K562 (cell line): ENCODE measurements at regions not wholly inside any gene's neighbourhood (a gene's known extent, or its start where the extent isn't known, plus 50 kb on each side); places are given as distances from the start of the nearest gene placed in this dataset.

Experiments
- ATAC-seq: fragments of 200-7000 bp; cut with Tn5 transposase; 3 replicates; pipeline ENCODE4 v1.9.1; 2020; ENCODE audit warnings: moderate library complexity
- BruUV-seq: library from RNA; stranded (reverse); fragments of 400-500 nt; replicated peaks from 2 replicates; lab custom pipeline; 2021; lab: Mats Ljungman, UMichigan
- CTCF ChIA-PET: fragments of 300-600 bp; formaldehyde crosslinking; extraction: SDS; loops from one replicate; lab custom pipeline; 2021; ENCODE audit warnings: low intra/inter-chr PET ratio; lab: Yijun Ruan, JAX
- POLR2A ChIA-PET: fragments of 300-600, 350-650 bp; sonication (Branson Sonifier 250); formaldehyde crosslinking; extraction: SDS; loops from one replicate; lab custom pipeline; 2021; ENCODE audit warnings: antibody characterized with exemption, inconsistent platforms; lab: Yijun Ruan, JAX
- DNase-seq, 4 experiments: peaks; one replicate each; pipeline versions ENCODE4 v3.0.0 to v3.0.0-alpha.2; 2011 to 2018; ENCODE audit warnings: low spot score in 3 of 4, mixed read lengths in 3 of 4; ENCODE audit errors: extremely low read depth in 1 of 4
- FAIRE-seq: peaks from 2 replicates; lab custom pipeline; 2011; peaks lifted over from hg19 to GRCh38; lab: Jason Lieb, UNC
- H2AFZ ChIP-seq: 2 replicates; pipeline ENCODE4 v1.6.0; 2011; ENCODE audit warnings: low read depth, low read length, control low read depth, inconsistent platforms
- H3K27ac ChIP-seq: fragments of 200-600 bp; 3 replicates; pipeline ENCODE4 v1.8.0; 2011; ENCODE audit warnings: low read depth, mild to moderate bottlenecking, control low read depth, inconsistent platforms, low read length, moderate library complexity, mixed read lengths; ENCODE audit errors: extremely low read depth
- H3K27me3 ChIP-seq, 2 experiments: fragments of 300-600 bp in 1 of 2; 2 replicates in 1 of 2; 3 replicates in 1 of 2; pipeline versions ENCODE4 v1.6.0 to v1.8.0; 2011; ENCODE audit warnings: inconsistent platforms in 2 of 2, low read length in 2 of 2, mild to moderate bottlenecking in 1 of 2, mixed read lengths in 1 of 2, moderate library complexity in 1 of 2; ENCODE audit not compliant: control insufficient read depth in 2 of 2, insufficient read depth in 2 of 2
- H3K36me3 ChIP-seq: fragments of 300-600 bp; 3 replicates; pipeline ENCODE4 v1.8.0; 2011; ENCODE audit warnings: mild to moderate bottlenecking, low read length, inconsistent platforms; ENCODE audit not compliant: control insufficient read depth, insufficient read depth
- H3K4me1 ChIP-seq, 2 experiments: fragments of 200-600 bp in 1 of 2; replicated peaks in 1 of 2; 2 replicates in 1 of 2; 3 replicates in 1 of 2; pipeline versions ENCODE4 v1.5.1 to v1.8.0; 2011; ENCODE audit warnings: inconsistent platforms in 2 of 2, low read length in 2 of 2, mild to moderate bottlenecking in 1 of 2, mixed read lengths in 1 of 2, moderate library complexity in 1 of 2; ENCODE audit not compliant: control insufficient read depth in 2 of 2, insufficient read depth in 2 of 2
- H3K4me2 ChIP-seq: 2 replicates; pipeline ENCODE4 v1.6.1; 2011; ENCODE audit warnings: low read length, control low read depth, inconsistent platforms, mixed read lengths; ENCODE audit not compliant: insufficient read depth
- H3K4me3 ChIP-seq: fragments of 200-600 bp; sonication (generic), shearing (Covaris generic); 2 replicates; pipeline ENCODE4 v1.5.1; 2016; ENCODE audit warnings: control low read depth, inconsistent platforms
- H3K79me2 ChIP-seq: fragments of 200-600 bp; 3 replicates; pipeline ENCODE4 v1.8.0; 2011; ENCODE audit warnings: low read length, inconsistent platforms; ENCODE audit not compliant: control insufficient read depth, insufficient read depth
- H3K9ac ChIP-seq, 2 experiments: 2 replicates each; pipeline versions ENCODE4 v1.6.0 to v1.6.1; 2011; ENCODE audit warnings: low read depth in 2 of 2, low read length in 2 of 2, control low read depth in 1 of 2, inconsistent platforms in 1 of 2, mild to moderate bottlenecking in 1 of 2, mixed read lengths in 1 of 2; ENCODE audit not compliant: insufficient read depth in 1 of 2
- H3K9me1 ChIP-seq: one replicate; pipeline ENCODE4 v1.6.0; 2011; ENCODE audit warnings: inconsistent platforms, mild to moderate bottlenecking, low read length, moderate library complexity; ENCODE audit not compliant: control insufficient read depth, insufficient read depth
- H3K9me3 ChIP-seq: replicated peaks from 2 replicates; pipeline ENCODE4 v1.5.1; 2011; ENCODE audit warnings: low read depth, low read length, inconsistent platforms; ENCODE audit not compliant: control insufficient read depth, insufficient read depth
- H4K20me1 ChIP-seq: replicated peaks from 2 replicates; pipeline ENCODE4 v1.6.1; 2011; ENCODE audit warnings: low read length, inconsistent platforms, mixed read lengths; ENCODE audit not compliant: control insufficient read depth, insufficient read depth
- BDP1 ChIP-seq: IDR thresholded peaks from 3 replicates; pipeline ENCODE4 v1.6.1; 2011; ENCODE audit not compliant: insufficient read length, insufficient read depth
- BRD4 ChIP-seq: fragments of 200-600 bp; sonication (generic); IDR thresholded peaks from 2 replicates; pipeline ENCODE4 v1.6.1; 2017; ENCODE audit warnings: inconsistent platforms
- EP400 ChIP-seq: fragments of 450-650 bp; IDR thresholded peaks from 2 replicates; pipeline ENCODE4 v1.6.1; 2017; ENCODE audit warnings: antibody characterized with exemption, mild to moderate bottlenecking, moderate library complexity
- KDM1A ChIP-seq, 2 experiments: fragments of 450-650 bp; IDR thresholded peaks; 2 replicates each; pipeline ENCODE4 v1.6.1; 2016; ENCODE audit warnings: mild to moderate bottlenecking in 2 of 2
- MECOM ChIP-seq: fragments of 250-450 bp; sonication (Bioruptor Pico); IDR thresholded peaks from 2 replicates; pipeline ENCODE4 v1.8.0; 2022; ENCODE audit warnings: inconsistent platforms
- NR0B1 ChIP-seq: fragments of 450-650 bp; IDR thresholded peaks from one replicate; pipeline ENCODE4 v1.6.1; 2018; ENCODE audit warnings: mild to moderate bottlenecking, moderate library complexity; ENCODE audit not compliant: partially characterized antibody
- PKNOX1 ChIP-seq: fragments of 450-650 bp; IDR thresholded peaks from 2 replicates; pipeline ENCODE4 v1.6.1; 2016
- POLR3G ChIP-seq: IDR thresholded peaks from 2 replicates; pipeline ENCODE4 v1.6.1; 2011; ENCODE audit not compliant: insufficient read length, insufficient replicate concordance; ENCODE audit errors: extremely low read depth
- SRSF3 ChIP-seq: fragments of 200-400 bp; formaldehyde crosslinking; IDR thresholded peaks from 2 replicates; pipeline ENCODE4 v1.6.1; 2016; ENCODE audit warnings: mild to moderate bottlenecking, low read length, moderate library complexity; ENCODE audit not compliant: insufficient read depth
- TFE3 ChIP-seq: fragments of 450-650 bp; formaldehyde crosslinking; IDR thresholded peaks from 2 replicates; pipeline ENCODE4 v1.4.0; 2020; ENCODE audit warnings: mild to moderate bottlenecking, mixed read lengths
- ZNF134 ChIP-seq: fragments of 250-450 bp; sonication (Bioruptor Pico); conservative IDR thresholded peaks from 2 replicates; pipeline ENCODE4 v1.4.0; 2020
- ZNF3 ChIP-seq: fragments of 250-450 bp; sonication (Bioruptor Pico); IDR thresholded peaks from 2 replicates; pipeline ENCODE4 v1.5.0; 2021; ENCODE audit warnings: mild to moderate bottlenecking, moderate library complexity
- ZNF407 ChIP-seq: fragments of 450-650 bp; IDR thresholded peaks from 2 replicates; pipeline ENCODE4 v1.6.1; 2016; ENCODE audit warnings: low read depth
- WGBS: fragments of 100-300 bp; shearing (Covaris generic); methylation state at CpG from one replicate; pipeline ENCODE4 v1.1.6; 2016; ENCODE audit warnings: low coverage, mixed read lengths; ENCODE audit not compliant: insufficient coverage; ENCODE audit errors: missing lambda C conversion rate; 5-methylcytosine and 5-hydroxymethylcytosine counted together
- in situ Hi-C: fragments of 300-500 bp; cut with MboI; formaldehyde crosslinking; loops from 4 replicates; pipeline ENCODE4 v1.15.0; 2018; ENCODE audit warnings: inconsistent platforms, mixed read lengths
- intact Hi-C: fragments of 100-400 bp; cut with micrococcal nuclease; formaldehyde crosslinking; loops from 2 replicates; pipeline ENCODE4 v1.14.2; 2022

GRCh38 chr2:211067029-211067428 lies 510.6 kb downstream of the CPS1 start:
- Histone ChIP-seq H3K9me3 (no peaks in the 10 kb centered on the region), H3K27me3 (no peaks in the 10 kb centered on the region), H3K9me1 (no peaks in the 10 kb centered on the region), H2AFZ (no peak overlapping the region), H3K4me2 (no peak overlapping the region), H3K79me2 (no peaks in the 10 kb centered on the region), H3K9ac (no peak overlapping the region), H3K27ac (no peak overlapping the region), H3K36me3 (no peaks in the 10 kb centered on the region), H3K4me3 (no peak overlapping the region), H4K20me1 (no peaks in the 10 kb centered on the region), H3K4me1 (no peaks in the 10 kb centered on the region)
- no peak for FAIRE-seq
- ChIA-PET CTCF (no interaction called here), POLR2A (no interaction called here)
- intact Hi-C loops: no loop called here
- WGBS: 0% methylated on average over 1 of the region's 5 CpGs
- ATAC-seq: no peak
- in situ Hi-C loops: no loop called here
- no TSS peak for BruUV-seq
- DNase-seq: no peak
- TF ChIP-seq ZNF134 (CRISPR knock-in tag) (no peak), ZNF3 (CRISPR knock-in tag) (no peak), NR0B1 (no peak), TFE3 (CRISPR knock-in tag) (no peak), BRD4 (no peak), POLR3G (no peak), KDM1A (IDR thresholded peaks at IDR 0.05) (no peak), ZNF407 (no peak), SRSF3 (no peak), PKNOX1 (no peak), MECOM (CRISPR knock-in tag) (no peak), BDP1 (no peak), EP400 (no peak)
